Activated T-cell treated with anti-CD3 and anti-CD28 coated beads, Interleukin-2, amount 50 U/mL, for 72 hours (primary cell): ENCODE measurements at regions not wholly inside any gene's neighbourhood (a gene's known extent, or its start where the extent isn't known, plus 50 kb on each side); places are given as distances from the start of the nearest gene placed in this dataset.
"Not testable (repeated sequence)": the region's sequence is repeated elsewhere in the genome, so short reads cannot be mapped to it uniquely, and the experiment has no call there.

Experiments used
- ATAC-seq, 2 donors: fragments of 150-1000 bp; cut with Tn5 transposase; replicated peaks in 1 of 2; 2 replicates each; pipeline ENCODE4 v1.10.0; 2021; ENCODE audit warnings: moderate library complexity in 2 of 2, mild to moderate bottlenecking in 1 of 2
- DNase-seq, 2 donors: peaks; one replicate each; pipeline ENCODE4 v3.0.0; 2021 to 2022; ENCODE audit warnings: mixed read lengths in 1 of 2
- H3K27ac Mint-ChIP-seq: one replicate; pipeline ENCODE4 v1.8.0; 2022; ENCODE audit warnings: mild to moderate bottlenecking, moderate library complexity, mixed read lengths
- H3K27me3 Mint-ChIP-seq: one replicate; pipeline ENCODE4 v1.8.0; 2022; ENCODE audit warnings: low read depth, mixed read lengths
- H3K36me3 Mint-ChIP-seq, 2 donors: one replicate each; pipeline ENCODE4 v1.8.0; 2022; ENCODE audit warnings: mixed read lengths in 2 of 2, mild to moderate bottlenecking in 1 of 2; ENCODE audit not compliant: insufficient read depth in 2 of 2
- H3K4me1 Mint-ChIP-seq: one replicate; pipeline ENCODE4 v1.8.0; 2022; ENCODE audit warnings: low read depth, mixed read lengths
- H3K4me3 Mint-ChIP-seq, 2 donors: one replicate each; pipeline ENCODE4 v1.8.0; 2022; ENCODE audit warnings: mild to moderate bottlenecking in 2 of 2, mixed read lengths in 2 of 2, moderate library complexity in 2 of 2
- H3K9me3 Mint-ChIP-seq, 2 donors: one replicate each; pipeline ENCODE4 v1.8.0; 2022; ENCODE audit warnings: mixed read lengths in 2 of 2

GRCh38 chr12:75756111-75756510 lies 244.7 kb upstream of the KRR1 start:
- H3K36me3 Mint-ChIP-seq, result no peaks in the 10 kb centered on the region
- H3K27ac Mint-ChIP-seq, result no peak overlapping the region
- H3K27me3 Mint-ChIP-seq, result peaks cover 29% of the 10 kb centered on the region
- H3K4me3 Mint-ChIP-seq, result no peak overlapping the region
- ATAC-seq (no peak), DNase-seq (no peak)
- H3K9me3 Mint-ChIP-seq, result no peaks in the 10 kb centered on the region
- peaks cover 23% of the 10 kb centered on the region for H3K4me1 Mint-ChIP-seq

GRCh38 chr12:75754698-75755097 lies 243.3 kb upstream of the KRR1 start:
- no peaks in the 10 kb centered on the region for H3K9me3 Mint-ChIP-seq
- peak overlapping the region; percentile 68 for H3K27ac Mint-ChIP-seq
- H3K4me3 Mint-ChIP-seq, result peak overlapping the region in 1 of 2 donors; percentile 17
- ATAC-seq (peak; percentile 36 to 55), DNase-seq (no peak)
- H3K27me3 Mint-ChIP-seq, result peaks cover 24% of the 10 kb centered on the region
- H3K4me1 Mint-ChIP-seq, result peaks cover 15% of the 10 kb centered on the region
- H3K36me3 Mint-ChIP-seq, result no peaks in the 10 kb centered on the region

GRCh38 chr12:75754141-75754540 lies 242.7 kb upstream of the KRR1 start:
- no peak for ATAC-seq
- DNase-seq, result no peak
- peaks cover 24% of the 10 kb centered on the region for H3K27me3 Mint-ChIP-seq
- no peaks in the 10 kb centered on the region for H3K36me3 Mint-ChIP-seq
- no peak overlapping the region for H3K4me3 Mint-ChIP-seq
- H3K9me3 Mint-ChIP-seq, result no peaks in the 10 kb centered on the region
- no peak overlapping the region for H3K27ac Mint-ChIP-seq
- peaks cover 12% of the 10 kb centered on the region for H3K4me1 Mint-ChIP-seq

- peaks cover 21% of the 10 kb centered on the region for H3K27me3 Mint-ChIP-seq
- DNase-seq (no peak), ATAC-seq (no peak)
- H3K9me3 Mint-ChIP-seq, result no peaks in the 10 kb centered on the region
- H3K27ac Mint-ChIP-seq, result no peak overlapping the region
- H3K4me3 Mint-ChIP-seq, result no peak overlapping the region
- peaks cover 12% of the 10 kb centered on the region for H3K4me1 Mint-ChIP-seq
- H3K36me3 Mint-ChIP-seq, result no peaks in the 10 kb centered on the region
Observed at GRCh38 chr12:75751769-75752471, 240.5 kb upstream of the KRR1 start.

- no peaks in the 10 kb centered on the region for H3K9me3 Mint-ChIP-seq
- ATAC-seq (no peak), DNase-seq (no peak)
- H3K27ac Mint-ChIP-seq, result no peak overlapping the region
- no peaks in the 10 kb centered on the region for H3K36me3 Mint-ChIP-seq
- H3K4me1 Mint-ChIP-seq, result peaks cover 12% of the 10 kb centered on the region
- no peak overlapping the region for H3K4me3 Mint-ChIP-seq
- peaks cover 14% of the 10 kb centered on the region for H3K27me3 Mint-ChIP-seq
Observed at GRCh38 chr12:75750716-75751306, 239.4 kb upstream of the KRR1 start.

GRCh38 chr12:75748990-75749389 lies 237.6 kb upstream of the KRR1 start:
- H3K4me1 Mint-ChIP-seq, H3K27ac Mint-ChIP-seq, H3K4me3 Mint-ChIP-seq, DNase-seq, ATAC-seq, H3K36me3 Mint-ChIP-seq, H3K9me3 Mint-ChIP-seq: not testable (repeated sequence)
- peaks cover 31% of the 10 kb centered on the region for H3K27me3 Mint-ChIP-seq

- ATAC-seq, result no peak
- Mint-ChIP-seq H3K27me3 (peaks cover 24% of the 10 kb centered on the region), H3K4me1 (no peaks in the 10 kb centered on the region), H3K4me3 (no peak overlapping the region), H3K27ac (no peak overlapping the region), H3K9me3 (no peaks in the 10 kb centered on the region), H3K36me3 (no peaks in the 10 kb centered on the region)
- no peak for DNase-seq
Observed at GRCh38 chr12:75748136-75748535, 236.7 kb upstream of the KRR1 start.

GRCh38 chr12:75747572-75748021 lies 236.2 kb upstream of the KRR1 start:
- Mint-ChIP-seq H3K27me3 (peaks cover 25% of the 10 kb centered on the region), H3K4me1 (no peaks in the 10 kb centered on the region), H3K36me3 (no peaks in the 10 kb centered on the region), H3K27ac (no peak overlapping the region), H3K4me3 (no peak overlapping the region), H3K9me3 (no peaks in the 10 kb centered on the region)
- ATAC-seq (no peak), DNase-seq (no peak)

GRCh38 chr12:75746621-75747020 lies 235.2 kb upstream of the KRR1 start:
- DNase-seq, result no peak
- H3K27me3 Mint-ChIP-seq, result peaks cover 34% of the 10 kb centered on the region
- H3K27ac Mint-ChIP-seq, result no peak overlapping the region
- no peaks in the 10 kb centered on the region for H3K4me1 Mint-ChIP-seq
- no peaks in the 10 kb centered on the region for H3K36me3 Mint-ChIP-seq
- ATAC-seq, result no peak
- H3K4me3 Mint-ChIP-seq, result no peak overlapping the region
- H3K9me3 Mint-ChIP-seq, result peaks cover 0 to 3% of the 10 kb centered on the region in 2 donors

- Mint-ChIP-seq H3K4me3 (no peak overlapping the region), H3K4me1 (peaks cover 6% of the 10 kb centered on the region), H3K9me3 (peaks cover 0 to 3% of the 10 kb centered on the region in 2 donors), H3K27ac (no peak overlapping the region), H3K27me3 (peaks cover 37% of the 10 kb centered on the region), H3K36me3 (no peaks in the 10 kb centered on the region)
- ATAC-seq (no peak), DNase-seq (no peak)
Observed at GRCh38 chr12:75744607-75745256, 233.3 kb upstream of the KRR1 start.

- H3K4me1 Mint-ChIP-seq, result peaks cover 21% of the 10 kb centered on the region
- H3K36me3 Mint-ChIP-seq, result no peaks in the 10 kb centered on the region
- peaks cover 0 to 3% of the 10 kb centered on the region in 2 donors for H3K9me3 Mint-ChIP-seq
- DNase-seq, result no peak
- H3K4me3 Mint-ChIP-seq, result no peak overlapping the region
- no peak for ATAC-seq
- H3K27me3 Mint-ChIP-seq, result peaks cover 37% of the 10 kb centered on the region
- no peak overlapping the region for H3K27ac Mint-ChIP-seq
Observed at GRCh38 chr12:75742961-75743360, 231.6 kb upstream of the KRR1 start.

- Mint-ChIP-seq H3K9me3 (peaks cover 0 to 3% of the 10 kb centered on the region in 2 donors), H3K4me3 (no peak overlapping the region), H3K4me1 (peaks cover 28% of the 10 kb centered on the region), H3K27me3 (peaks cover 42% of the 10 kb centered on the region), H3K36me3 (no peaks in the 10 kb centered on the region), H3K27ac (no peak overlapping the region)
- DNase-seq (no peak), ATAC-seq (no peak)
Observed at GRCh38 chr12:75742048-75742447, 230.6 kb upstream of the KRR1 start.

- Mint-ChIP-seq H3K9me3 (peaks cover 0 to 3% of the 10 kb centered on the region in 2 donors), H3K27me3 (peaks cover 32% of the 10 kb centered on the region), H3K36me3 (no peaks in the 10 kb centered on the region), H3K4me3 (no peak overlapping the region), H3K4me1 (peaks cover 28% of the 10 kb centered on the region), H3K27ac (no peak overlapping the region)
- ATAC-seq (no peak), DNase-seq (no peak)
Observed at GRCh38 chr12:75739912-75740311, 228.5 kb upstream of the KRR1 start.
